ENCODE measurements at regions not wholly inside any gene's neighbourhood (a gene's known extent, or its start where the extent isn't known, plus 50 kb on each side); places are given as distances from the start of the nearest gene placed in this dataset.

DNA sequence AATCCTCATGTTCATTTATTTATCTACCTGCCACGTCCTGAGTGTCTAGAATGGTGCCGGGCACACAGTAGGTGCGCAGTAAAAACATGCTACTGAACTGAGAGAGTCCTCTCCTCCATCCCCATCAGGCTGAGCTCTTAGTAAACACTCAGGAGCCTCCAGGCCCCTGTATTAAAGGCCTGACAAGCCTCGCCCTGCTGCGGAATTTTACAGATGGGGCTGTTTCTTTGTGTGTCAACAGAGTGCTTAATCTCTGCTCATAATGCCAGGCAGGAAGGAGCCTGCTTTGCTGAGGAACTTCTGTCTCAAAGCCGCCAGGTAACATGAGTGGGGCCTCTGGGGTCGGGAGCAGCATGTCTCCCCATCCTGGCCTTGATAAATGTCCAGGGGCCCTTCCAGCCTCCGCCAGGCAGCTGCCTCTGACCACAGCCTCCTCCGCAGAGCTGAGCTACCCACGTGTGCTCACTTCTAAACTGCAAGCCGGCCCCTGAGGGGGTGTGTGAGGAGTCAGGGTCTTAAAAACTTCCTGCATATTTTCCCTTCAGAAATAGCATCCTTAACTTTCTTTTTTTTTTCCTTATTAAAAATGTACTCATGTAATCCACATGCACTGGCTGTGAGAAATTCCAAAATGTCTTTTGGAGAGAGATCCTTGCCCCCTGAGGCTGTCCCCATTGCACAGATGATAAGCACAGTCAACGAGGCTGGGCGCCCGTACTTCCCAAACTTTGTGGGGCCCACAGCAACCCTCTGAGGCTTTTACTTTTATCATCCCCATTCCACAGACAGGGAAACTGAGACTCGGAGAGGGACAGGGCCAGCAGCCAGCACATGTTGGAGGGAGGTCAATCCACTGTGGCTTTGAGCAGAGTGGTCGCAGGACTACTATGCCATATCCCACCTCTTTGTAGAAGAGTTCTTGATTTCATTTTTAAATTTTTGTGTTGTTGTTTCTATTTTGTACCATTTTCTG is 116.0 kb upstream of the NCOR2 start:
- BruUV-seq (replicated peaks): TSS peak; percentile 95
- CTCF ChIA-PET: interaction anchor here (0.5 to 1.7 kb wide), 8 partner anchors 12 to 286 kb away, joined by 3 to 4 read pairs (median 3); partner anchors contain the start of gene NCOR2
- intact Hi-C loops (cut with micrococcal nuclease; ENCODE audit: unreplicated experiment): loop anchor here (1.0 to 5.0 kb wide), 5 partner anchors 17 to 84 kb away; no protein-coding TSS in a partner anchor

DNA sequence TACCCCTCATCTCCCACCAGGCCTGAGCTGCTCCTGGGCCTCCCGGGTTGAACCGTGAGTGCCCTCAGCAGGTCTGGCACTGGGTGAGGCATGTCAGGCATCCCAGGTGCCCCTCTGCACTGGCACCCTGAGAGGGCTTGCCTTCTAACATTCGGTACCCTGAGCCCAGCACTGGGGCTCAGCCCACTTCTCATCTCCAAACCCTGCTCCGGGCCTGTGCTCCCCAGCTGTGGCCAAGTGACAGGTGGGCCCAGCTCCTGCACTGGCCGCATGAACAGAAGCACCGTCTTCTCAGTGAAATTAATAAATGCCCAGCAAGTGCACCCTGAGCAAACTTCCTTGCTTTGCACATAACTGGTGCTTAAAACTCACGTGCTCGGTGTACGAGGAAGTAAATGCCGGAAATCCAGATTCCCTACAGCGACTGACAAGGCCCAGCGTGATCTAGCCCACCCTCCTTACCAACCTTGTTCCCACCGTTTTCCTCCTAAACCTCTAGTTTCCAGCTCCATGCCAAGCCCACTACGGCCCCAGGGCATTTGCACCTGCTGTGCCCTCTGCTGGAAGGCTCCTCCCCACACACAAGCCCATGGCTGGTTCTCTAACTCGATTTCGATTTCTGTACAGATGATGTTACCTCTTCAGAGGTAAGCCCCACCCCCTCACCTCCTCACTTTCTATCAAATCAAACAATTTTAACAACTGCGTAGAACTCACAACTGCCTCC is 115.2 kb upstream of the NCOR2 start:
- no peaks in the 10 kb centered on the region for H3K27me3 Mint-ChIP-seq (ENCODE audit: insufficient read depth, unreplicated experiment)
- intact Hi-C loops (cut with micrococcal nuclease; ENCODE audit: unreplicated experiment): loop anchor here (1.0 to 5.0 kb wide), 5 partner anchors 18 to 85 kb away; no protein-coding TSS in a partner anchor
- POLR2A ChIA-PET: interaction anchor here (0.6 kb wide), 2 partner anchors 50 to 106 kb away, joined by 3 to 5 read pairs; no protein-coding TSS in a partner anchor
- H3K27ac Mint-ChIP-seq (ENCODE audit: unreplicated experiment): peak overlapping the region; percentile 97
- H3K9me3 ChIP-seq: no peaks in the 10 kb centered on the region
- BruUV-seq (replicated peaks): TSS peak; percentile 89
- no peak overlapping the region for H3K4me3 ChIP-seq (ENCODE audit: low read depth, low read length)
- no peaks in the 10 kb centered on the region for H3K36me3 ChIP-seq (ENCODE audit: control insufficient read depth, insufficient read depth, low read length)
- TF ChIP-seq, protein P1, sequence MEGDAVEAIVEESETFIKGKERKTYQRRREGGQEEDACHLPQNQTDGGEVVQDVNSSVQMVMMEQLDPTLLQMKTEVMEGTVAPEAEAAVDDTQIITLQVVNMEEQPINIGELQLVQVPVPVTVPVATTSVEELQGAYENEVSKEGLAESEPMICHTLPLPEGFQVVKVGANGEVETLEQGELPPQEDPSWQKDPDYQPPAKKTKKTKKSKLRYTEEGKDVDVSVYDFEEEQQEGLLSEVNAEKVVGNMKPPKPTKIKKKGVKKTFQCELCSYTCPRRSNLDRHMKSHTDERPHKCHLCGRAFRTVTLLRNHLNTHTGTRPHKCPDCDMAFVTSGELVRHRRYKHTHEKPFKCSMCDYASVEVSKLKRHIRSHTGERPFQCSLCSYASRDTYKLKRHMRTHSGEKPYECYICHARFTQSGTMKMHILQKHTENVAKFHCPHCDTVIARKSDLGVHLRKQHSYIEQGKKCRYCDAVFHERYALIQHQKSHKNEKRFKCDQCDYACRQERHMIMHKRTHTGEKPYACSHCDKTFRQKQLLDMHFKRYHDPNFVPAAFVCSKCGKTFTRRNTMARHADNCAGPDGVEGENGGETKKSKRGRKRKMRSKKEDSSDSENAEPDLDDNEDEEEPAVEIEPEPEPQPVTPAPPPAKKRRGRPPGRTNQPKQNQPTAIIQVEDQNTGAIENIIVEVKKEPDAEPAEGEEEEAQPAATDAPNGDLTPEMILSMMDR (IDR thresholded peaks at IDR 0.05; ENCODE audit: insufficient read depth in 1 of 2, low read depth in 1 of 2, low read length in 1 of 2, severe bottlenecking in 1 of 2, unreplicated experiment in 1 of 2): no peak
- no peaks in the 10 kb centered on the region for H3K27me3 ChIP-seq (replicated peaks; ENCODE audit: control insufficient read depth, insufficient read depth, low read length)
- peaks cover 24% of the 10 kb centered on the region for H3K36me3 Mint-ChIP-seq (ENCODE audit: insufficient read depth, unreplicated experiment)
- peak overlapping the region; percentile 35 for H3K4me3 Mint-ChIP-seq (ENCODE audit: unreplicated experiment)
- H3K9me3 Mint-ChIP-seq (ENCODE audit: unreplicated experiment): no peaks in the 10 kb centered on the region
- peaks cover 63% of the 10 kb centered on the region for H3K4me1 Mint-ChIP-seq (ENCODE audit: low read depth, unreplicated experiment)
- CTCF ChIA-PET: interaction anchor here (0.6 to 1.7 kb wide), 6 partner anchors 15 to 115 kb away, joined by 3 to 4 read pairs (median 3); partner anchors contain the start of gene NCOR2
- H3K4me1 ChIP-seq: peaks cover 62% of the 10 kb centered on the region
- DNase-seq: no peak

More for the DNA sequence above, 116.0 kb upstream of the NCOR2 start:
- Histone ChIP-seq H3K9me3 (no peaks in the 10 kb centered on the region), H3K4me3 (ENCODE audit: low read depth, low read length) (no peak overlapping the region), H3K27me3 (replicated peaks; ENCODE audit: control insufficient read depth, insufficient read depth, low read length) (no peaks in the 10 kb centered on the region), H3K4me1 (peaks cover 62% of the 10 kb centered on the region), H3K36me3 (ENCODE audit: control insufficient read depth, insufficient read depth, low read length) (no peaks in the 10 kb centered on the region)
- DNase-seq: peak; percentile 90 to 94
- peak overlapping the region; percentile 97 for H3K27ac Mint-ChIP-seq (ENCODE audit: unreplicated experiment)
- H3K27me3 Mint-ChIP-seq (ENCODE audit: insufficient read depth, unreplicated experiment): no peaks in the 10 kb centered on the region
- POLR2A ChIA-PET: interaction anchor here (0.6 kb wide), 2 partner anchors 51 to 105 kb away, joined by 3 to 5 read pairs; no protein-coding TSS in a partner anchor
- no peaks in the 10 kb centered on the region for H3K9me3 Mint-ChIP-seq (ENCODE audit: unreplicated experiment)
- peaks cover 24% of the 10 kb centered on the region for H3K36me3 Mint-ChIP-seq (ENCODE audit: insufficient read depth, unreplicated experiment)
- H3K4me1 Mint-ChIP-seq (ENCODE audit: low read depth, unreplicated experiment): peaks cover 64% of the 10 kb centered on the region
- H3K4me3 Mint-ChIP-seq (ENCODE audit: unreplicated experiment): peak overlapping the region; percentile 35
- TF ChIP-seq, protein P1 (IDR thresholded peaks at IDR 0.05; ENCODE audit: insufficient read depth in 1 of 2, low read depth in 1 of 2, low read length in 1 of 2, severe bottlenecking in 1 of 2, unreplicated experiment in 1 of 2): no peak
